OCI-LY7 (cell line): ENCODE measurements at regions not wholly inside any gene's neighbourhood (a gene's known extent, or its start where the extent isn't known, plus 50 kb on each side); places are given as distances from the start of the nearest gene placed in this dataset.

Experiments
- CTCF ChIP-seq: fragments of 200-600 bp; sonication (generic); conservative IDR thresholded peaks from 2 replicates; pipeline ENCODE4 v1.5.1; 2014; ENCODE audit warnings: mild to moderate bottlenecking, antibody characterized with exemption, low read length, moderate library complexity, mixed read lengths
- EZH2phosphoT487 ChIP-seq: fragments of 200-600 bp; sonication (generic); IDR thresholded peaks from 2 replicates; pipeline ENCODE4 v1.6.1; 2018; ENCODE audit warnings: low read depth, borderline replicate concordance, mild to moderate bottlenecking, mixed run types, antibody characterized with exemption, low read length, moderate library complexity, mixed read lengths

DNA sequence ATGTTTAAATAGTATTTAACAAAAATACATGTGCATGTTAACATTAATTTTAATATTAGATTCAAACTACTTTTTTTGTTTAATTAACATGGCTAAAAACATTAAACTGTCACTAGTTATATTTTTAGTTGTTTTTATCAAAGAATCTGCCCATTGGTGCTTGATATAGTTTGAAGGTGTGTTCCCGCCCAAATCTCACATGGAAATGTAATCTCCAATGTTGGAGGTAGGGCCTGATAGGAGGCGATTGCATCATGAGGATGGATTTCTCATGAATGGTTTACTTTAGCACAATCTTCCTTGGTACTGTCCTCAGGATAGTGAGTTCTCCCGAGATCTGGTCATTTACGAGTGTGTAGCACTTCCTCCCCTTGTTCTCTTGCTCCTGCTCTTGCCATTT is 2459.4 kb downstream of the PCDH9 start:
- no peak for TF ChIP-seq CTCF
- no peak for TF ChIP-seq EZH2phosphoT487
